ENCODE measurements at regions not wholly inside any gene's neighbourhood (a gene's known extent, or its start where the extent isn't known, plus 50 kb on each side); places are given as distances from the start of the nearest gene placed in this dataset.
"Not testable (repeated sequence)": the region's sequence is repeated elsewhere in the genome, so short reads cannot be mapped to it uniquely, and the experiment has no call there.

- no peak overlapping the region for H3K4me3 Mint-ChIP-seq
- no peak for DNase-seq
These were observed 524.1 kb upstream of the CNTNAP5 start for GRCh38 chr2:123500988-123501387.

GRCh38 chr2:123502931-123503330 is 522.2 kb upstream of the CNTNAP5 start:
- H3K36me3 Mint-ChIP-seq (ENCODE audit: low read depth): no peaks in the 10 kb centered on the region
- DNase-seq: no peak
- H3K4me3 Mint-ChIP-seq: no peak overlapping the region
- no peaks in the 10 kb centered on the region for H3K9me3 Mint-ChIP-seq
- intact Hi-C loops (cut with micrococcal nuclease): no loop called here
- H3K27ac Mint-ChIP-seq: no peak overlapping the region
- H3K27me3 Mint-ChIP-seq (ENCODE audit: low read depth): no peaks in the 10 kb centered on the region
- H3K4me1 Mint-ChIP-seq (ENCODE audit: low read depth): no peaks in the 10 kb centered on the region
- CTCF ChIA-PET: no interaction called here

More at GRCh38 chr2:123500988-123501387, 524.1 kb upstream of the CNTNAP5 start:
- H3K36me3 Mint-ChIP-seq (ENCODE audit: low read depth): no peaks in the 10 kb centered on the region
- no peaks in the 10 kb centered on the region for H3K4me1 Mint-ChIP-seq (ENCODE audit: low read depth)
- no peaks in the 10 kb centered on the region for H3K9me3 Mint-ChIP-seq
- no peaks in the 10 kb centered on the region for H3K27me3 Mint-ChIP-seq (ENCODE audit: low read depth)
- no peak overlapping the region for H3K27ac Mint-ChIP-seq
- CTCF ChIA-PET: no interaction called here
- intact Hi-C loops (cut with micrococcal nuclease): no loop called here

GRCh38 chr2:123512547-123512946 is 512.5 kb upstream of the CNTNAP5 start:
- H3K27ac Mint-ChIP-seq: no peak overlapping the region
- intact Hi-C loops (cut with micrococcal nuclease): no loop called here
- no peak for DNase-seq
- H3K36me3 Mint-ChIP-seq (ENCODE audit: low read depth): no peaks in the 10 kb centered on the region
- CTCF ChIA-PET: no interaction called here
- no peak overlapping the region for H3K4me3 Mint-ChIP-seq
- H3K27me3 Mint-ChIP-seq (ENCODE audit: low read depth): no peaks in the 10 kb centered on the region
- H3K4me1 Mint-ChIP-seq (ENCODE audit: low read depth): no peaks in the 10 kb centered on the region
- no peaks in the 10 kb centered on the region for H3K9me3 Mint-ChIP-seq

GRCh38 chr2:123513351-123513750 is 511.7 kb upstream of the CNTNAP5 start:
- Mint-ChIP-seq H3K9me3 (no peaks in the 10 kb centered on the region), H3K27ac (no peak overlapping the region), H3K27me3 (ENCODE audit: low read depth) (no peaks in the 10 kb centered on the region), H3K4me1 (ENCODE audit: low read depth) (no peaks in the 10 kb centered on the region), H3K4me3 (no peak overlapping the region), H3K36me3 (ENCODE audit: low read depth) (no peaks in the 10 kb centered on the region)
- DNase-seq: no peak
- intact Hi-C loops (cut with micrococcal nuclease): no loop called here
- CTCF ChIA-PET: no interaction called here

GRCh38 chr2:123514613-123515207 is 510.4 kb upstream of the CNTNAP5 start:
- Mint-ChIP-seq H3K4me1 (ENCODE audit: low read depth) (no peaks in the 10 kb centered on the region), H3K9me3 (no peaks in the 10 kb centered on the region)
- DNase-seq: no peak

GRCh38 chr2:123518367-123518766 is 506.7 kb upstream of the CNTNAP5 start:
- intact Hi-C loops (cut with micrococcal nuclease): no loop called here
- CTCF ChIA-PET: no interaction called here
- no peaks in the 10 kb centered on the region for H3K36me3 Mint-ChIP-seq (ENCODE audit: low read depth)
- DNase-seq: no peak
- H3K27me3 Mint-ChIP-seq (ENCODE audit: low read depth): no peaks in the 10 kb centered on the region
- H3K4me1 Mint-ChIP-seq (ENCODE audit: low read depth): no peaks in the 10 kb centered on the region
- peaks cover 3% of the 10 kb centered on the region for H3K9me3 Mint-ChIP-seq
- no peak overlapping the region for H3K27ac Mint-ChIP-seq
- H3K4me3 Mint-ChIP-seq: no peak overlapping the region

More at GRCh38 chr2:123514613-123515207, 510.4 kb upstream of the CNTNAP5 start:
- H3K27ac Mint-ChIP-seq: no peak overlapping the region
- H3K36me3 Mint-ChIP-seq (ENCODE audit: low read depth): no peaks in the 10 kb centered on the region
- CTCF ChIA-PET: no interaction called here
- intact Hi-C loops (cut with micrococcal nuclease): no loop called here
- no peak overlapping the region for H3K4me3 Mint-ChIP-seq
- H3K27me3 Mint-ChIP-seq (ENCODE audit: low read depth): no peaks in the 10 kb centered on the region

- CTCF ChIA-PET: no interaction called here
- no peaks in the 10 kb centered on the region for H3K36me3 Mint-ChIP-seq (ENCODE audit: low read depth)
- DNase-seq: no peak
- H3K27ac Mint-ChIP-seq: no peak overlapping the region
- H3K27me3 Mint-ChIP-seq (ENCODE audit: low read depth): no peaks in the 10 kb centered on the region
- intact Hi-C loops (cut with micrococcal nuclease): no loop called here
- no peaks in the 10 kb centered on the region for H3K4me1 Mint-ChIP-seq (ENCODE audit: low read depth)
- H3K4me3 Mint-ChIP-seq: no peak overlapping the region
- H3K9me3 Mint-ChIP-seq: peaks cover 9% of the 10 kb centered on the region
These were observed 503.2 kb upstream of the CNTNAP5 start for GRCh38 chr2:123521854-123522253.

GRCh38 chr2:123522498-123522897 is 502.6 kb upstream of the CNTNAP5 start:
- CTCF ChIA-PET: not testable (repeated sequence)

GRCh38 chr2:123528996-123529707 is 495.9 kb upstream of the CNTNAP5 start:
- no peaks in the 10 kb centered on the region for H3K27me3 Mint-ChIP-seq (ENCODE audit: low read depth)
- H3K4me3 Mint-ChIP-seq: no peak overlapping the region
- H3K27ac Mint-ChIP-seq: no peak overlapping the region
- CTCF ChIA-PET: interaction anchor here (0.8 kb wide), 1 partner anchor 1677 kb away, joined by 3 read pairs; no protein-coding TSS in a partner anchor
- H3K36me3 Mint-ChIP-seq (ENCODE audit: low read depth): no peaks in the 10 kb centered on the region
- no peak for DNase-seq
- peaks cover 11% of the 10 kb centered on the region for H3K9me3 Mint-ChIP-seq
- no peaks in the 10 kb centered on the region for H3K4me1 Mint-ChIP-seq (ENCODE audit: low read depth)
- intact Hi-C loops (cut with micrococcal nuclease): no loop called here

More at GRCh38 chr2:123522498-123522897, 502.6 kb upstream of the CNTNAP5 start:
- H3K27me3 Mint-ChIP-seq (ENCODE audit: low read depth); H3K27ac Mint-ChIP-seq; intact Hi-C loops (cut with micrococcal nuclease); H3K4me3 Mint-ChIP-seq; H3K36me3 Mint-ChIP-seq (ENCODE audit: low read depth); H3K4me1 Mint-ChIP-seq (ENCODE audit: low read depth); DNase-seq; H3K9me3 Mint-ChIP-seq: not testable (repeated sequence)

- H3K4me1 Mint-ChIP-seq (ENCODE audit: low read depth): no peaks in the 10 kb centered on the region
- intact Hi-C loops (cut with micrococcal nuclease): no loop called here
- CTCF ChIA-PET: no interaction called here
- DNase-seq: no peak
- H3K4me3 Mint-ChIP-seq: no peak overlapping the region
- no peak overlapping the region for H3K27ac Mint-ChIP-seq
- H3K9me3 Mint-ChIP-seq: peaks cover 13% of the 10 kb centered on the region
- H3K36me3 Mint-ChIP-seq (ENCODE audit: low read depth): no peaks in the 10 kb centered on the region
- H3K27me3 Mint-ChIP-seq (ENCODE audit: low read depth): no peaks in the 10 kb centered on the region
These were observed 495.1 kb upstream of the CNTNAP5 start for GRCh38 chr2:123530004-123530403.

- intact Hi-C loops (cut with micrococcal nuclease): no loop called here
- Mint-ChIP-seq H3K27me3 (ENCODE audit: low read depth) (no peaks in the 10 kb centered on the region), H3K4me1 (ENCODE audit: low read depth) (no peaks in the 10 kb centered on the region), H3K9me3 (peaks cover 12% of the 10 kb centered on the region), H3K4me3 (no peak overlapping the region), H3K36me3 (ENCODE audit: low read depth) (no peaks in the 10 kb centered on the region), H3K27ac (no peak overlapping the region)
- CTCF ChIA-PET: no interaction called here
- DNase-seq: no peak
These were observed 493.0 kb upstream of the CNTNAP5 start for GRCh38 chr2:123532126-123532525.

- H3K36me3 Mint-ChIP-seq (ENCODE audit: low read depth): no peaks in the 10 kb centered on the region
- CTCF ChIA-PET: no interaction called here
- no peaks in the 10 kb centered on the region for H3K27me3 Mint-ChIP-seq (ENCODE audit: low read depth)
- H3K9me3 Mint-ChIP-seq: peaks cover 11% of the 10 kb centered on the region
- H3K27ac Mint-ChIP-seq: no peak overlapping the region
- H3K4me1 Mint-ChIP-seq (ENCODE audit: low read depth): no peaks in the 10 kb centered on the region
- no peak for DNase-seq
- intact Hi-C loops (cut with micrococcal nuclease): no loop called here
- H3K4me3 Mint-ChIP-seq: no peak overlapping the region
These were observed 492.1 kb upstream of the CNTNAP5 start for GRCh38 chr2:123532994-123533393.

- Mint-ChIP-seq H3K27ac (no peak overlapping the region), H3K4me1 (ENCODE audit: low read depth) (no peaks in the 10 kb centered on the region), H3K27me3 (ENCODE audit: low read depth) (no peaks in the 10 kb centered on the region), H3K4me3 (no peak overlapping the region), H3K9me3 (peaks cover 12% of the 10 kb centered on the region), H3K36me3 (ENCODE audit: low read depth) (no peaks in the 10 kb centered on the region)
- intact Hi-C loops (cut with micrococcal nuclease): no loop called here
- CTCF ChIA-PET: no interaction called here
- no peak for DNase-seq
These were observed 484.8 kb upstream of the CNTNAP5 start for GRCh38 chr2:123540291-123540690.

Data from activated naive CD4-positive, alpha-beta T cell treated with anti-CD3 and anti-CD28 coated beads for 36 hours (primary cell).